HG02759 (cell line): ENCODE measurements at regions not wholly inside any gene's neighbourhood (a gene's known extent, or its start where the extent isn't known, plus 50 kb on each side); places are given as distances from the start of the nearest gene placed in this dataset.
"Not testable (repeated sequence)": the region's sequence is repeated elsewhere in the genome, so short reads cannot be mapped to it uniquely, and the experiment has no call there.

Source experiments
- ATAC-seq: cut with Tn5 transposase; IDR thresholded peaks from one replicate; pipeline ENCODE4 v1.9.1; 2021; ENCODE audit warnings: mild to moderate bottlenecking, moderate library complexity; ENCODE audit not compliant: unreplicated experiment

- ATAC-seq = not testable (repeated sequence)
Measured at GRCh38 chr4:183044924-183045640, 54.0 kb upstream of the WWC2 start.

GRCh38 chr4:183038436-183038835, 60.6 kb upstream of the WWC2 start:
- ATAC-seq = no peak

- ATAC-seq = no peak
Measured at GRCh38 chr4:183035726-183036415, 63.2 kb upstream of the WWC2 start.

GRCh38 chr4:183035256-183035655, 63.8 kb upstream of the WWC2 start:
- ATAC-seq = no peak

GRCh38 chr4:183030823-183031222, 68.2 kb upstream of the WWC2 start:
- no peak for ATAC-seq

- no peak for ATAC-seq
Measured at GRCh38 chr4:183030309-183030708, 68.7 kb upstream of the WWC2 start.

- ATAC-seq = no peak
Measured at GRCh38 chr4:183029365-183029764, 69.7 kb upstream of the WWC2 start.

GRCh38 chr4:183026701-183027100, 72.4 kb upstream of the WWC2 start:
- ATAC-seq = no peak

- ATAC-seq = no peak
Measured at GRCh38 chr4:183022617-183023016, 76.4 kb upstream of the WWC2 start.

GRCh38 chr4:183017962-183018361, 81.1 kb upstream of the WWC2 start:
- no peak for ATAC-seq

GRCh38 chr4:183014361-183015084, 84.5 kb upstream of the WWC2 start:
- no peak for ATAC-seq

GRCh38 chr4:183013730-183014002, 85.4 kb upstream of the WWC2 start:
- no peak for ATAC-seq

GRCh38 chr4:183012879-183013729, 86.0 kb upstream of the WWC2 start:
- ATAC-seq = no peak

GRCh38 chr4:183011213-183011907, 87.7 kb upstream of the WWC2 start:
- ATAC-seq = no peak

GRCh38 chr4:183008492-183008891, 90.6 kb upstream of the WWC2 start:
- no peak for ATAC-seq

GRCh38 chr4:183004370-183004769, 87.2 kb upstream of the DCTD start:
- not testable (repeated sequence) for ATAC-seq

- no peak for ATAC-seq
Measured at GRCh38 chr4:182994171-182994570, 77.0 kb upstream of the DCTD start.

- peak; percentile 85 for ATAC-seq
Measured at GRCh38 chr4:182978152-182978827, 61.1 kb upstream of the DCTD start.

- ATAC-seq = peak; percentile 51
Measured at GRCh38 chr4:182975806-182976205, 58.6 kb upstream of the DCTD start.

GRCh38 chr4:182973941-182974340, 56.8 kb upstream of the DCTD start:
- ATAC-seq = no peak
